Mesendoderm (in vitro differentiated cells): ENCODE measurements at regions not wholly inside any gene's neighbourhood (a gene's known extent, or its start where the extent isn't known, plus 50 kb on each side); places are given as distances from the start of the nearest gene placed in this dataset.

Experiments
- DNase-seq: peaks from one replicate; pipeline ENCODE4 v3.0.0; 2013
- H2AK5ac ChIP-seq: 2 replicates; pipeline ENCODE4 v1.6.1; 2013; ENCODE audit warnings: low read length, inconsistent platforms
- H2BK120ac ChIP-seq: 2 replicates; pipeline ENCODE4 v1.6.1; 2013; ENCODE audit warnings: low read depth, mild to moderate bottlenecking, low read length, moderate library complexity, mixed read lengths
- H2BK15ac ChIP-seq: replicated peaks from 2 replicates; pipeline ENCODE4 v1.6.1; 2013; ENCODE audit warnings: low read depth, mild to moderate bottlenecking, moderate library complexity
- H2BK5ac ChIP-seq: 2 replicates; pipeline ENCODE4 v1.6.1; 2013; ENCODE audit warnings: low read length, inconsistent platforms
- H3K18ac ChIP-seq: 2 replicates; pipeline ENCODE4 v1.6.1; 2013; ENCODE audit warnings: mild to moderate bottlenecking, low read length, mixed read lengths
- H3K23ac ChIP-seq: one replicate; pipeline ENCODE4 v1.6.1; 2013; ENCODE audit warnings: low read length
- H3K27ac ChIP-seq: 2 replicates; pipeline ENCODE4 v1.5.1; 2013; ENCODE audit warnings: low read depth, mild to moderate bottlenecking, inconsistent platforms, low read length, moderate library complexity
- H3K27me3 ChIP-seq: 2 replicates; pipeline ENCODE4 v1.6.1; 2013; ENCODE audit warnings: low read length, control low read depth, mild to moderate bottlenecking, inconsistent platforms; ENCODE audit not compliant: insufficient read depth, poor library complexity
- H3K36me3 ChIP-seq: 2 replicates; pipeline ENCODE4 v1.6.1; 2013; ENCODE audit warnings: low read length, inconsistent platforms; ENCODE audit not compliant: control insufficient read depth, insufficient read depth
- H3K4ac ChIP-seq: one replicate; pipeline ENCODE4 v1.6.1; 2013; ENCODE audit warnings: low read depth, mild to moderate bottlenecking, low read length, moderate library complexity
- H3K4me1 ChIP-seq: 2 replicates; pipeline ENCODE4 v1.6.1; 2013; ENCODE audit warnings: low read depth, low read length, inconsistent platforms; ENCODE audit not compliant: control insufficient read depth
- H3K4me2 ChIP-seq: 2 replicates; pipeline ENCODE4 v1.6.1; 2013; ENCODE audit warnings: low read length
- H3K4me3 ChIP-seq: 2 replicates; pipeline ENCODE4 v1.5.1; 2013; ENCODE audit warnings: mild to moderate bottlenecking, low read length
- H3K56ac ChIP-seq: one replicate; pipeline ENCODE4 v1.6.1; 2013; ENCODE audit warnings: low read length
- H3K79me1 ChIP-seq: 2 replicates; pipeline ENCODE4 v1.6.1; 2013; ENCODE audit warnings: low read length, inconsistent platforms
- H3K79me2 ChIP-seq: 2 replicates; pipeline ENCODE4 v1.6.1; 2013; ENCODE audit warnings: mild to moderate bottlenecking, low read length; ENCODE audit not compliant: control insufficient read depth, insufficient read depth
- H3K9ac ChIP-seq: 2 replicates; pipeline ENCODE4 v1.6.1; 2013; ENCODE audit warnings: low read length, inconsistent platforms
- H4K5ac ChIP-seq: one replicate; pipeline ENCODE4 v1.6.1; 2013; ENCODE audit warnings: low read length
- H4K8ac ChIP-seq: one replicate; pipeline ENCODE4 v1.6.1; 2013; ENCODE audit warnings: low read depth, mild to moderate bottlenecking, control low read depth, low read length, moderate library complexity
- WGBS: extraction: QIAGEN DNeasy Blood & Tissue Kit; methylation state at CpG from one replicate; pipeline ENCODE4 v1.1.7; 2013; ENCODE audit warnings: low lambda C conversion rate, missing lambda C conversion rate; ENCODE audit not compliant: insufficient coverage; ENCODE audit errors: extremely low coverage; 5-methylcytosine and 5-hydroxymethylcytosine counted together

DNA sequence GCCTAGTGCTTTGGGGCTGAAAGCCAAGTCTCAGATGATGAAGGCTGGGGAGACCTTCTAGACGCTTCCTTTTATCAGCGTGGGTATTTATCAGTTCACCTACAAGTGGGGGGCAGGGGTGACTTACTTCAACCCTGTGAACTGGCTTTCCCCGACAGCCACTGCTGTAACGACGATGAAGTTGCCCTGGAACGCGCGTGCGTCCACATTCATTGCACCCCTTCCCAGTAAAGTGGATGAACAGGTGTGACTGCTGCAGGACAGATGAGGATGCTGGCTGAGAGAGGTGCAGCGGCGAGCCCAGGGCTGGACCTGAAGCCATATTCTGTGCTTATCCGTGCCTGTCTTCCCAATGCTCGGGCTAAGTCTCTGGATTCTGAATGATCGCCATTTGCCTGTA, 1122.3 kb downstream of the TBC1D22A start:
- Histone ChIP-seq H3K18ac (no peak overlapping the region), H3K79me2 (no peaks in the 10 kb centered on the region), H3K79me1 (no peaks in the 10 kb centered on the region), H3K4me1 (no peaks in the 10 kb centered on the region), H4K5ac (no peak overlapping the region), H3K9ac (no peak overlapping the region), H3K27ac (no peak overlapping the region), H3K4me3 (no peak overlapping the region), H2BK5ac (no peak overlapping the region), H3K4ac (no peak overlapping the region), H2AK5ac (no peak overlapping the region), H3K4me2 (no peak overlapping the region), H2BK120ac (no peak overlapping the region), H3K56ac (no peak overlapping the region), H4K8ac (no peak overlapping the region), H3K27me3 (no peaks in the 10 kb centered on the region), H3K23ac (no peak overlapping the region), H2BK15ac (no peak overlapping the region), H3K36me3 (no peaks in the 10 kb centered on the region)
- WGBS: no CpG with 5 or more reads among the region's 14 CpGs
- DNase-seq: no peak

DNA sequence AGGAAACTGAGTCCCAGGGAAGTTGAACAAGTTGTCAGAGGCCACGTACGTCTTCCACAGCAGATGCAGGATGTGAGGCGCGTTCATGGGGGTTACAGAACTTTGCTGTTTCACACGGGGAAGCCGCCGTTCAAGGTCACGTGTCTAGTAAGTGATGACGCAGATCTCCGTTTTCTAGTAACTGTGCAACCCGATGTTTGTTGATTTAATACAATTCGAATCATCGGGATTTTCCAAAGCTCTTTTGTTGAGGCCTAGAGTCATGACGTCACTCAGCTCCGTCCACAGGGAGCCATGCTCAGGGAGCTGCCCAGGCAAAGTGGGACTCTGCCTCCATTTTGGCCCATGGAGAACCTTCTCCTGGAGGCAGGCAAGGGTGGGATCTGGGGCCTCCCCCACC, 1121.8 kb downstream of the TBC1D22A start:
- no peak overlapping the region for H2AK5ac ChIP-seq
- DNase-seq: no peak

DNA sequence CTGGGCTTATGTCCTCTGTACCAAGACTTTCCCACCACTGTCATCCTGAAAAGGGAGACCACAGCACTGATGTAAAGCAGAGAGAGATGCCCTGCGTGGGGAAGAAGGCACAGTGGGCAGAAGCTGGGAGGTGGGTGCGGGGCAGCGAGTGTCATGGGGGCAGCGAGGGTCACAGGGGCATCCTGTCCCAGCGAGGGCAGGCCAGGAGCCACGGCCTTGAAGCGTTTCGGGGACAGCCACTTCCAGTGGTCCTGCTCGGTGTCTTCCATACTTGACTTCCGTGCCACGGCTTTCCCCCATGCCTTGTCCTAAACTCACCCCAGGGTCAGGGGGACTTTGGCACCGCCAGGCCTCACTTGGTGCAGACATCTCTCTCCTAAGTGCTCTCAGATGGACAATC, 1121.3 kb downstream of the TBC1D22A start:
- no peaks in the 10 kb centered on the region for H3K4me1 ChIP-seq
- H2BK15ac ChIP-seq: no peak overlapping the region
- no peak overlapping the region for H3K56ac ChIP-seq
- no peaks in the 10 kb centered on the region for H3K79me2 ChIP-seq
- no peak overlapping the region for H2BK5ac ChIP-seq
- no peak overlapping the region for H3K4ac ChIP-seq
- no peak overlapping the region for H3K27ac ChIP-seq
- H3K4me3 ChIP-seq: no peak overlapping the region
- H3K36me3 ChIP-seq: no peaks in the 10 kb centered on the region
- no peaks in the 10 kb centered on the region for H3K79me1 ChIP-seq
- no peak overlapping the region for H3K18ac ChIP-seq
- no peak overlapping the region for H2BK120ac ChIP-seq
- WGBS: no CpG with 5 or more reads among the region's 12 CpGs
- DNase-seq: no peak
- H3K27me3 ChIP-seq: no peaks in the 10 kb centered on the region
- H3K4me2 ChIP-seq: no peak overlapping the region
- H4K5ac ChIP-seq: no peak overlapping the region
- no peak overlapping the region for H4K8ac ChIP-seq
- no peak overlapping the region for H3K9ac ChIP-seq
- H3K23ac ChIP-seq: no peak overlapping the region
- no peak overlapping the region for H2AK5ac ChIP-seq

More for the DNA sequence above, 1121.8 kb downstream of the TBC1D22A start:
- Histone ChIP-seq H3K56ac (no peak overlapping the region), H3K9ac (no peak overlapping the region), H3K79me1 (no peaks in the 10 kb centered on the region), H4K5ac (no peak overlapping the region), H3K4me3 (no peak overlapping the region), H2BK15ac (no peak overlapping the region), H2BK120ac (no peak overlapping the region), H3K18ac (no peak overlapping the region), H3K23ac (no peak overlapping the region), H3K4me1 (no peaks in the 10 kb centered on the region), H3K4me2 (no peak overlapping the region), H3K36me3 (no peaks in the 10 kb centered on the region), H3K27me3 (no peaks in the 10 kb centered on the region), H3K4ac (no peak overlapping the region), H4K8ac (no peak overlapping the region), H3K79me2 (no peaks in the 10 kb centered on the region), H3K27ac (no peak overlapping the region), H2BK5ac (no peak overlapping the region)
- no CpG with 5 or more reads among the region's 15 CpGs for whole genome bisulfite sequencing

DNA sequence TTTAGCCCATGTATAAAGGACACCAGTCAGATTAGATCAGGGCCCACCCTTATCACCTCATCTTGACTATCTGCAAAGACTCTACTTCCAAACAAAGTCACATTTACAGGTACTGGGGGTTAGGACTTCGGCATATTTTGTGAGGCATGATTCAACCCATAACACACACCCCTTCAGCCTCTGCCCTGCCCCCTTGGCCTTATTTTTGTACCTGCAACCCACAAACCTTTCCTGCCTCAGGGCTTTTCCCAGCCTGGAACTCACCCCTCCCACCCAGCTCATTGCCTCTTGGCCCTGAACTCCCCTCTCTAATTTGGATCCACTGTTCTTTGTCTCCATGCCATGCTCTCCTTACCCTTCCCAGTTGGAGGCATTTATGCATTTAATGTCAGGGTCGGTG, 1116.9 kb downstream of the TBC1D22A start:
- no CpG with 5 or more reads among the region's 2 CpGs for WGBS
- Histone ChIP-seq H4K5ac (no peak overlapping the region), H3K4me2 (no peak overlapping the region)

DNA sequence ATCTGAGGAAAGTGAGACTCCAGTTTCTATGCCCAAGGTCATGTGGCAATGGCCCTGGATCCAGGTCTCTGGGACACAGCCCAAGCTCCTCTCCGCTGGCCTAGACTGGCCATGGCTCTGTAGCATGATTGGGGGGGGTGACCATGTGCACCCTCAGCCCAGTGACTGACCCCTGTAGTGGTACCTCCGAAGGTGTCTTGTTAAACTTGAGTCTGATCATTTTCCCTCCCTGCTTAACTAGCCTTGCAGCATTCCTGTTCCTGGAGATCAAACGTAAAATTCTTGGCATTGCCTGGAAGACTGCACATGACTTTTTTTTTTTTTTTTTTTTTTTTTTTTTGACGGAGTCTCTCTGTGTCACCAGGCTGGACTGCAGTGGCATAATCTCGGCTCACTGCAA, 1116.0 kb downstream of the TBC1D22A start:
- no peak for DNase-seq
- Histone ChIP-seq H3K4ac (no peak overlapping the region), H4K5ac (no peak overlapping the region), H2AK5ac (no peak overlapping the region), H3K27me3 (no peaks in the 10 kb centered on the region), H3K79me1 (no peaks in the 10 kb centered on the region), H3K9ac (no peak overlapping the region), H2BK120ac (no peak overlapping the region), H3K18ac (no peak overlapping the region), H2BK5ac (no peak overlapping the region), H3K4me2 (no peak overlapping the region), H2BK15ac (no peak overlapping the region), H3K4me3 (no peak overlapping the region), H3K4me1 (no peaks in the 10 kb centered on the region), H3K36me3 (no peaks in the 10 kb centered on the region), H3K27ac (no peak overlapping the region), H3K23ac (no peak overlapping the region), H3K56ac (no peak overlapping the region), H3K79me2 (no peaks in the 10 kb centered on the region), H4K8ac (no peak overlapping the region)
- no CpG with 5 or more reads among the region's 5 CpGs for WGBS

More for the DNA sequence above, 1116.9 kb downstream of the TBC1D22A start:
- H4K8ac ChIP-seq: no peak overlapping the region
- no peaks in the 10 kb centered on the region for H3K79me1 ChIP-seq
- H3K4ac ChIP-seq: no peak overlapping the region
- H3K23ac ChIP-seq: no peak overlapping the region
- DNase-seq: no peak
- H3K9ac ChIP-seq: no peak overlapping the region
- no peak overlapping the region for H2BK15ac ChIP-seq
- H2AK5ac ChIP-seq: no peak overlapping the region
- no peaks in the 10 kb centered on the region for H3K79me2 ChIP-seq
- no peaks in the 10 kb centered on the region for H3K4me1 ChIP-seq
- H3K56ac ChIP-seq: no peak overlapping the region
- H3K27ac ChIP-seq: no peak overlapping the region
- no peak overlapping the region for H2BK5ac ChIP-seq
- H3K36me3 ChIP-seq: no peaks in the 10 kb centered on the region
- no peak overlapping the region for H3K18ac ChIP-seq
- no peak overlapping the region for H3K4me3 ChIP-seq
- H3K27me3 ChIP-seq: no peaks in the 10 kb centered on the region
- no peak overlapping the region for H2BK120ac ChIP-seq

DNA sequence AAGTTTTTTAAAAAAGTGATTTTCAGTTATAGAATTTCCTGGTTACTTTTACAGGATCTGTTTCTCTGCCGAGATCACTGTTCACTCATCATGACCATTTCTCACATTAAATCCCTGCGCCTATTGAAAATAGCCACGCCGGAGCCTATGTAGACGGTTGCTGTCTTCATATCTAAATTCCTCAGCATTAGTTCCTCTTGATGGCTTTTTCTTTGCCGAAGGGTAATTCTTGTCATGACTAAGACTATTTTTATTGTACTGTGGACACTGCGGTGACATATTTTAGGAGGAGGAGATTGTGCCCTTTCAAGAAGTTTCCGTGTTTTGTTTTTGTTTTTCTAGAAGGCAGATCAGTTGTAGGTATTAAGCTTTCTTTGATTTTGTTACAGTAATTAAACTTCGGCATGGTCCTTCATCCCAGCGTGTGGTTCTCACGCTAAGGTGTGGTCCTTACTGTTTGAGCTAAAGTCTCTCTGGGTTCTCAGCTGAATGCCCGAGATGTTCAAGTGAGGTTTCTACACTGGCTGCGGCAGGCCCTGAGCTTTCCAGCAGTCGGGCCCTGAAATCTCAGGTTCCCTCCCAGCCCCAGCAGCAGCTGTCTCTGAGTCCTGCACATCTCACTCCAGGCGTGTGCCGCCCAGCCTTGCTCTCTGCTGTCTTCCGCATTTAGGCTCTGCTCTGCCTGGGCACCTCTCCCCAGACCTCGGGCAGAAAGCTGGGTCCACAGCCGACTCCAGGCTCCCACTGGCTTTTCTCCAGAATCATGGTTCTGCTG, 1110.5 kb downstream of the TBC1D22A start:
- Histone ChIP-seq H3K79me1 (no peaks in the 10 kb centered on the region), H3K18ac (no peak overlapping the region), H3K4me2 (no peak overlapping the region), H3K27me3 (no peaks in the 10 kb centered on the region), H3K36me3 (no peaks in the 10 kb centered on the region), H3K4me3 (no peak overlapping the region), H3K56ac (no peak overlapping the region), H4K8ac (no peak overlapping the region), H2BK15ac (no peak overlapping the region), H2AK5ac (no peak overlapping the region), H3K27ac (no peak overlapping the region), H3K79me2 (no peaks in the 10 kb centered on the region), H2BK120ac (no peak overlapping the region), H4K5ac (no peak overlapping the region), H3K9ac (no peak overlapping the region), H3K4me1 (no peaks in the 10 kb centered on the region), H3K4ac (no peak overlapping the region), H3K23ac (no peak overlapping the region), H2BK5ac (no peak overlapping the region)
- no peak for DNase-seq
- WGBS: no CpG with 5 or more reads among the region's 19 CpGs
